ENCODE measurements at regions not wholly inside any gene's neighbourhood (a gene's known extent, or its start where the extent isn't known, plus 50 kb on each side); places are given as distances from the start of the nearest gene placed in this dataset.

- FAIRE-seq: no peak
These were observed 234.4 kb upstream of the GPRIN3 start for GRCh38 chr4:89541998-89542397.

DNA sequence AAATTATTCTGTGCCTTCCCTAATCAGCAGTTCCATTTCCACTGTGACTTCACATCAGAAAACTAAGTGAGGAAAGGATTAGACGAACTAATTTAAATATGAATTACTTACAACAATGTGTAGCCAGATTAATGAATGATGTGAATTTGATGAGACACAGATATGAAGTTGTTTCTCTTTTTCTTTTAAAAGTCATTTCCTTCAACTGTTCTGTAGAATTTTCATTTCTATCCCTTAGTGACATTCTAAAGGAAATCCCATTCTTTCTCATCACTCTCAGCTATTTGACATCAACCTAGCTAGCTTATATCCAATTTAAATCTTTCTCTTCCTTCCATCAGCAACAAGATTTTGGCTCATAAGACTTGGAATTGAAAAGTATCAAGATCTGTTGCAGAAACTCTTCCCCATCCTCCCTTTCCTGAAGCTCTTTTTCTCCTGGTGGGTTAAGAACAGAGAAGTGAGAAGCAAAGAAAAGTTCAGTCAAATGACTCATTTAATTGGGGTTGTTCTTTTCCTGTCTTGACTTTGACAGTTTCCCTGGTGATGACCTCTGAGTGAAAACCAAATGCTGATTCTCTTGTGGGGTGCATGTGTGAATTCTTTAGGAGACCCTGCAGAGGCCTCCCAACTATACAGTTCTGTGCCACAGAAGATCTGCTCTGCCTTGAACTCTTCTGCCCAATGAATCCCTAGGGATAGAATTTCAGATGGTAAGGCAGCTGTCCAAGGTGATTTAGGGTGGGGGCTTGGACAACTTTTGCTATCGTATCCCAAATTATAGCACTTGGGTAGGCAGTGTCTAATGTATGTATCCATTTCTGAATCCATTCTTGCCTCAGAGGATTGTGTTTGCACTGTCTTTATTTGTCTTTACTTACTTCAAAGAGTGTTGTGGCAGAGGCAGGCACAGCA lies 232.5 kb upstream of the GPRIN3 start:
- no peak for FAIRE-seq

DNA sequence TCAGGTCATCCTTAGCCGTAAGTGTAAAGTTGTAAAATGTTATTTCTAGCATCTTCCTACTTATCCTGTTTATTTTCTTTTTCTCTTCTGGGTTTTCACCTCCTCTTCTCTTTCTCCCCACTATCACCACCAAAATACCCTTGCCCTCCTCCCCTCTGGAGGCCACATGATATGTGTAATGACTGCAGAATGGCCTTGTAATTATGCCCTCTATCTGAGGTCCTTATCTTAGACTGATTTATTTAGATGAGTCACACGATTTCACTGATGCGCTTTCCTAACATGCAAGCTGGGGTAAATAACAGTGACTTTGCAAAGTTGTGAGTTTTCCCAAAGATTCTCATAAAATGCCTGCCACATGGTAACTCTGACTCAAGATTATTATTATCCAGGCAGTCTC lies 231.8 kb upstream of the GPRIN3 start:
- FAIRE-seq: no peak

DNA sequence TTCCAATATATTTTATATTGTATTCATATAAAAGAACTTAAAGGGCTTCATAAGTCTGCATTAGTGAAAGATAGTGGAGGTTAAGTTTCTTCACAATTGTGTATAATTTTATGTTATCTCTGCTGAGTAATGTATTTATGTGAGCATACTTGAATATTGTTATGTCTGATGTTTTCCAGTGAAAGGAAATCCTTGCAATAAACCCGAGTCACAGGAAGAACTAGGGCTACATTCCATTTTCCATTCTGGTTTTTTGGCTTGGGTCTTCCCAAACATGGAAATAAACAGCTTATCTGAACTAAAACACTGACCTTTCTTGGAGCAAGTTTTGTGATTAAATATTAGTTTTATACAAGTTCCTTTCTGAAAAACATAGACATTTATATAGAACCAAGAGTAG lies 231.3 kb upstream of the GPRIN3 start:
- FAIRE-seq: no peak

- no peak for FAIRE-seq
These were observed 230.6 kb upstream of the GPRIN3 start for GRCh38 chr4:89538171-89538570.

DNA sequence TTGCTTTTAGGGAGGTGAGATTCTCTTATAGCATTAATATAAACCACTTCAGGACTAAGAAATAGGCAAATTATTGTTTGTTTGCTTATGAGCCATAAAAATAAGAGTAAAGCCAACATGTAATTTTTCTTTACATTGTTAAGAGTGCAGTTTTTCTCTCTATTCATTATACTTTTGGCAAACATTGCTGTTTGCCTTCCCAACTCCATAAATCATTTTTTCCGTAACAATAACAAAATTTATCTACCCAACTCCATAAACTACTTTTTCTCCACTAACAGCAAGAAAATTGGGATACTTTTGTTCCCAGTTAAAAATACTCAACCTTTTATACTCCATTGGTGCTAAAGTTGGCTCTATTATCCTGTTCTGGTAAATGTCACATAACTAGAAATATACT lies 229.7 kb upstream of the GPRIN3 start:
- no peak for FAIRE-seq

DNA sequence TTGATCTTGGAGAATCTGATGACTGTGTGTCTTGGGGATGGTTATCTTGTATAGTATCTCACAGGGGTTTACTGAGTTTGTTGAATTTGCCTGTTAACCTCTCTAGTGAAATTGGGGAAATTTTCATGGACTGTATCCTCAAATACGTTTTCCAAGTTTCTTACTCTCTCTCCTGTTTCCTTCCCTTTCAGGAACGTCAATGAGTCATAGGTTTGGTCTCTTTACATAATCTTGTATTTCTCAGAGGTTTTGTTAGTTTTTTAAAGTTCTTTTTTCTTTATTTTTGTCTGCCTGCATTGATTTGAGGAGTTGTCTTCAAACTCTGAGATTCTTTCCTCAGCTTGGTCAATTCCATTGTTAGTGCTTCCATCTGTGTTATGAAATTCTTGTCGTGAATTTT lies 227.7 kb upstream of the GPRIN3 start:
- no peak for FAIRE-seq

- FAIRE-seq: no peak
These were observed 226.8 kb upstream of the GPRIN3 start for GRCh38 chr4:89534356-89534755.

DNA sequence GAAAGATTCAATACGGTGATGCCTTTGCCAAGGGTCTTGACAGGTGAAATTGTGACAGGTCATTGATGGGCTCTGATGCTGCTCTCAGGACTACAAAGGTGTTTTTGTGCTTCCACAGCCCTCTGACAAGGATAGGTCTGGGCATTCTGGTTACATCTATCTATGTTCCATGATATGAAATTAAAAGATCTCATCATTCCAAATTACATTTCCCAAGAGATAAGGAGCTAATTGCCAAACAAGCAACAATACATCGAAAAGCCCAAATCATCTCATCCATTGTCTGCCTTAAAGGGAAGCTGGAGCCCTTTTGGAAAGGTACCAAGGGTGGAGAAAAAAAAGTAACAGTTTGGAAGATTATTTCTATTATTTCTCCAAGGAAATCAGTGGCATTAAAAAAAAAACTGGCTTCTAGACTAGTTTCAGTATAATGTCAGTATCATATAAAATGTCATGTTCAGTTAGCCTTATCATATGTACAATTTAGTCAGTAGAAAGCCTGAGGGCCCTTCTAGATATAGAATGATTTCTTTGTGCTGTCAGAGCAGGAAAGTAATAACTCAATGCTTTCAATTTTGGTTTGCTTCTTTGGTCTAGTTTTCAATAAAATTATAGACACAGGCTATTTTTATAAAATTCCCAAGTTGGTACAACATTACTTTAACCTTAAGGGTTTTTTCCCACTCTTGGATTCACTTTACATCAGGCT lies 224.5 kb upstream of the GPRIN3 start:
- FAIRE-seq: no peak

DNA sequence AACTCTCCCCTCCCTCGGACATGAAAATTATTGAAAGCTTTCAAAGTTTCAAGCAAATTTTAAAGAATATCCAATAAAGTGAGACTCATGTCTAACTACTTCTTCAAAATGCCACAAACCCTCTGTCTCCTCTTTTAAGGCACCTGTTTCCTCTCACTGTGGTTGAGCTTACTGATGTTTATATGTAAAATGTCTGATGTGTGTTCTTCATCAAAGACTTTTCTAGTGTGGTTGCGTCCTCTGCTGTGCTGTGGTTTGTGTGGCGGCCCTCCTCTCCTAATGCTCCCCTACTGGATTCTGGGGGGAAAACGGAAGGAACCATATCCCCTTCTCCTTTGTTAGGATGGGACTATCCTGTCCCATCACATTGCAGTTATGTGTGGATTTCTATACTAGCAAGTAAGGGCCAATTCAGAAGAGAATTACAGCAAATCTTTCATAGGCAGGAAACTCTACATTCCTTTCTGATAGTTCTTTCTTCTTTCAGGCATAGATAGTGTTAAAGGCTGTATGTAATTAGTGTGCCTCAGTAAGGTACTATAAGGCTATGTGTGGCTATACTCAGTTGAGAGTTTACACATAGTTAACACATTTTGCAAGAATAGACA lies 221.0 kb upstream of the GPRIN3 start:
- FAIRE-seq: no peak

- no peak for FAIRE-seq
These were observed 214.2 kb upstream of the GPRIN3 start for GRCh38 chr4:89521826-89522225.

GRCh38 chr4:89519771-89520320 lies 212.2 kb upstream of the GPRIN3 start:
- no peak for FAIRE-seq

GRCh38 chr4:89518259-89518658 lies 210.7 kb upstream of the GPRIN3 start:
- FAIRE-seq: no peak

DNA sequence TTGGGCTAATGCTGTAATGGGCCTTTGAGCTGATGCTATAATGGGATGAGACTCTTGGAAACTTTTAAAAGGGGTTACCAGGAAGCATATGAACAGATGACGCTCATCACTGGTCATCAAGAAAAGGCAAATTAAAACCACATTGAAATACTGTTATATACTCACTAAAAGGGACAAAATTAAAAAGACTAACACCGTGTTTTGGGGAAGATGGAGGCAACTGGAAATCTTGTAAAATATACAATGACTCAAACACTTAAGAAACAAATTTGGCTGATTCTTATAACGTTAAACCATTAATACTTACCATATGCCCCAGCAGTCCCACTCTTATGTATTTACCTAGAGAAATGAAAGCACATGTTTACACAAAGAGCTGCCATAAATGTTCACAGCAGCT lies 207.2 kb upstream of the GPRIN3 start:
- no peak for FAIRE-seq

DNA sequence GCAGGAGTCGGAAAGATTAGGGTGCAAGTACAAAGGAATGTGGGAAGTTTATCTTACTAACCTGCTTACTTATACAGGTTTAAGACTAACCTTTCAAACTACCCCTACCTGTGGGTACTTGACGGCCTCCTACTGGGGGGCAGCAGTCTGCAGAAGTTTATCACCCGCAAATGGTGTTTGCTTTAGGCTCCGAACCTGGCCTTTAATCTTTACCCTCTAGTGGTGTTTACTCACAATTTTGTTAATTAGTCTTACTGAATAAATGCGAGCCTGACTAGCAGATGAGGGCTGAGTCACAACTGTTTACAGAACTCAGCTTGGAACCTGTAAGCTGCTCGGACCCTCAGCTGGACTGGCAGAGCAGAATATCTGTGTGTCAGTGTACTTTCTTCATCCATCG lies 204.2 kb upstream of the GPRIN3 start:
- no peak for FAIRE-seq

- FAIRE-seq: no peak
These were observed 202.2 kb upstream of the GPRIN3 start for GRCh38 chr4:89509708-89510281.

DNA sequence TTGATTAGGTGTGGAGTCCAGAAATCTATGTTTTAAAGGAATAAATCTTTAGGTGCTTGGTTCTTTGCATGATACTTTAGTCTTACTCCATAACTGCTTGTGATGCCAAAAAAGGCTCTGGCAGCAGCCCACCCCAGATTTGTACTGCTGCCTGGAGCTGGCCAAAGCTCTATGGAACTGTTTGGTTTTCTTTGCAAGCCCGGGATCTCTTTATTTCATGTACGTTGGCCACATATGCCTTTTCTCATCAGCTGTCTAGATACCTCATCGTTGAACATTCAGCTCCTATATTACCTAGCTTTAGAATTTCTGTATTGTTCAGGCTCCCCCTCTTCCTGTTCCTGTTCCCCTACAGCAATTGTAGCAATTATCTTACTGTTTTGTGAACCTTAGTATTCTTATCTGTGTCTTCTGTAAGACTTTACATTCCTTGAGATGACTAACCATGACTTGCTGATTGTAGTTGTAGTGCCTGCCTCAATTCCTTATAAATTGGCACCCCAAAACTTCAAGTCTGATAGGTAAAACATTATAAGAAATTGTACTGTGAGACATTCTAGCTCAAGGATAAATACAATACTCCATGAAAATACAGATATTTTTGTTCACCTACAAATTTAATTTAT lies 199.4 kb upstream of the GPRIN3 start:
- FAIRE-seq: no peak

- no peak for FAIRE-seq
These were observed 195.0 kb upstream of the GPRIN3 start for GRCh38 chr4:89502581-89502980.

DNA sequence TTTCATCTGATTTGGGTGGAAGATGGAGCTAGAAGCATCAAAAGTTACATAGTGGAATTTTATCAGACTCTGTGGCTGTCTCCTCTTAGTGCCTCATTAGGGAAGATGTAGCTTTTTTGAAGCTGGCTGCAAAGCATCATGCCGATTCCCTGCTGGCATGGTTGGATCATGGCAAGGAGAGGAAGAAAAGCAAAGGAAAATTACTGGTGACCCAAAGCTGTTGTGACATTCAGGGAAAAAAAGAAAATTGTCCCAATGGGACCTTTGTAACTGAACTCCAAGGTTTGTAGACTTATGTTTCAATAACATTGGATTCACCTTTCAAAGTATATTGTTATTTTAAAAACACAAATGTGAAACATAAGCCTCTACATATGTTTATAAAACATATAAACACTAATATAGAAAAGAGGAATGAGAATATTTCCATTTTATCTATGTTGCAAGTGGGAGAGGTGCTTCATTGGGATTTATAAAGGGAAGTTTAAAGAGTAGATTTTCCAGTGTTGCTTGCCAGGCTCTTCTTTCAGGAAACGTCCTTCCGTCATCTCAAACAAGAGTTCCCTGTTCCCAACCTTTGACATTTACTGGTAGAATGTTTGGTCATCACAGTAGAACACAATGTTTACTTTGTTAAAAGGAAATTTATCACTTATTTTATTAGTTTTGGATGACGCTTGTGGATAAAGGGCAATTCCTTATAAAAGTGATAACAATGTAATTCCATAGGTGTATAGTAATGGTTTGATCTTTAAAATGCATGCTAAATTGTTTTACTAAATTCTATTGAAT lies 190.1 kb upstream of the GPRIN3 start:
- no peak for FAIRE-seq

GRCh38 chr4:89496851-89497250 lies 189.3 kb upstream of the GPRIN3 start:
- FAIRE-seq: no peak

DNA sequence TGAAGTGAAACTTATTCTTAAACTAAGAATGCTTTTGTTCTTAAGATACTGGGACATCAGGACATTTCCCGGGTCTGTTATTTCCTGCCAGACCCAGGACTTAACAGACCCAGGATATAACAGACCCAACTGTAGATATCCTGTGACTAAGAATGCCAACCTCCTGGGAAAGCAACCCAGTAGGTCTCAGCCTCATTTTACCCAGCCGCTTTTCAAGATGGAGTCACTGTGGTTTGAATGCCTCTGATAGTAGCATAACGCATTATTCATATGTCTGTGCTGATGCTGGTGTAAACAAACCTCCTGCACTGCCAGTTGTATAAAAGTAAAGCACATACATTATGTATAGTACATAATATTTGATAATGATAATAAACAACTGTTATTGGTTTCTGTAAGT lies 185.8 kb upstream of the GPRIN3 start:
- FAIRE-seq: no peak

GRCh38 chr4:89492581-89493071 lies 185.0 kb upstream of the GPRIN3 start:
- FAIRE-seq: no peak

All from A204.1 (cell line).